ENCODE measurements at regions not wholly inside any gene's neighbourhood (a gene's known extent, or its start where the extent isn't known, plus 50 kb on each side); places are given as distances from the start of the nearest gene placed in this dataset.
"Not testable (repeated sequence)": the region's sequence is repeated elsewhere in the genome, so short reads cannot be mapped to it uniquely, and the experiment has no call there.

GRCh38 chr9:65420771-65421170 is 135.8 kb upstream of the FOXD4L5 start:
- DNase-seq (ENCODE audit: low read depth): no peak

DNA sequence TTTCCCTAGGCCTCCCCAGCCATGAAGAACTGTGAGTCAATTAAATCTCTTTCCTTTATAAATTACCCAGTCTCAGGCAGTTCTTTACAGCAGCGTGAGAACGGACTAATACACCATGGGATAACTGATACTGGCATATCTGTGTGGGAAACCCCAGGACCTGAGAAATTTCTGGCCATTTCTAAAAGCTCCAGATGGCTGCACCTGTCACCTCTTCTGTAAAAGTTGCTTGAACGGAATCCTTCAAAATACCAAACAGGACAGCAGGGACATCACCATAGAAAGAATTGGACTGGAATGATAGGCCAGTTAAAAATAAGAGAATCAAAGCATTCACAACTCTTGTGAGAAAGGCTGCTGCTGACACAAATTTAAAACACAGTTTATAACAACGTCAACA is 134.0 kb upstream of the FOXD4L5 start:
- DNase-seq (ENCODE audit: low read depth): not testable (repeated sequence)

DNA sequence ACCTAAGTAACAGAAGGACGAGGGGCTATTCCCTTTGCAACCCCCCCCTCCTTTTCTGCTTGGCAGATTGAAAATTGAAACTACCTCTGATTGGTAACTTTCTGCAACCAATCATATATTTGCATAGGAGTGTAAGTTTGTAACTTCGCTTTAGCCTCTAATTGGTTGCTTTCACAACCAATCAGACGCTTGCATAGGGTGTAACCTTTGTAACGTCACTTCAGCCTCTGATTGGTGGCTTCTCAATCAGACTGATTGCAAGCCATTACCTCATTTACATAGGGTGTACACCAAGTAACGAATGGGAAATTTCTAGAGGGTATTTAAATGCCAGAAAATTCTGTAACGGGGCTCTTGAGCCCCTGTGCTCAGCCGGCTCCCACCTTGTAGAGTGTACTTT is 131.9 kb upstream of the FOXD4L5 start:
- not testable (repeated sequence) for DNase-seq (ENCODE audit: low read depth)

- DNase-seq (ENCODE audit: low read depth): not testable (repeated sequence)
These were observed 129.2 kb upstream of the FOXD4L5 start for GRCh38 chr9:65414249-65414648.

DNA sequence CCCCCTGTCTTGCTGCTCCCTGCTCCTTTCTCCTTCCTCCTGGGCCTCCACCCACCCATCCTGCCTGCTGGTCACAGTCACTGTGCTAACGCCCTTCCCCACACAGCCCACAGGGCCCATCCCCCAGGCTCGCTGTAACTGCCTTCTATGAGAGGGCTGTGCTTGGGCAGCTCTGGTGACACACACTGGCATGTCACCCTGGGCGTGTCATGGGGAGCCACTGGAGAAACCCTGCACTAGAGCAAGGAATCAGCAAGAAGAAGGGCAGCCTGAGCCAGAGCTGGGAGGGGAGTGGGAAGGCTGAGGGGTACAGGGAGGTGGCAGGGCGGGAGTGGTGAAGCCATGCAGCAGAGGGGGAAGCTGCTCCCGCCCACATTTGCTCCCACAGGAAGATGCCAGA is 128.4 kb upstream of the FOXD4L5 start:
- DNase-seq (ENCODE audit: low read depth): not testable (repeated sequence)

DNA sequence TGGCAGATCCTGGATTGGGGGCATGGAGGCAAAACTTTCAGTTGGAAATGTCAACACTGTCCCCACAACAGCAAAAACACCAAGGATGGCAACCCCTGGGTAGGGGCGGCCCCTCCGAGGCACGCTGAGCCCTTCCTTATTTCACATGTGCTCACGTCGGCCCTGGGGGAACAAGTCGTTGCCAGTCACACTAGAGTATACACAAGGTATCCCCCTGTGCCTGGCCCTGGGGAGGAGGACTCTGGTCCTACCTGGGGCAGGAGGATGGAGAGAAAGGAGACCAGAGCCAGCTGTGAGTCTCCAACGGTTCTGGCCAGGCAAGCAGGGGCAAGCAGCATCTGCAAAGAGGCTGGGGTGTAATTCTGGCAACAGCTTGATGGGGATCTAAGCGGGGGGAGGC is 126.9 kb upstream of the FOXD4L5 start:
- DNase-seq (ENCODE audit: low read depth): no peak

DNA sequence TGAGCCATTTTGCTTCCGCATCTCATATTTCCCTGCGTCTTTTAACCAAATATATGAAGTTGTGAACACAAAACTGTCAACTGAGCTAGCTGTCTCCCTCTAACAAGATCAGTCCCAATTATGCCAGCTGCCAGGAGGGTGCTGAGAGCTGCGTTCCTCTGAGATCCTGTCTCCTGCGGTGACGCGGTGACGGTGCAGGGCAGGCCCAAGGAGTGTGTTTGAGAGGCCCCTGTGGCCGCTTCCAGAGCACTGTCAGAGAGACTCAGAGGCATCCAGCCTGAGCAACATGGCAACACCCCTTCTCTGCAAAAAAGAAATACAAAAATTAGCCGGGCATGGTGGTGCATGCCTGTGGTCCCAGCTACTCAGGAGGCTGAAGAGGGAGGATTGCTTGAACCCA is 126.3 kb upstream of the FOXD4L5 start:
- DNase-seq (ENCODE audit: low read depth): no peak

DNA sequence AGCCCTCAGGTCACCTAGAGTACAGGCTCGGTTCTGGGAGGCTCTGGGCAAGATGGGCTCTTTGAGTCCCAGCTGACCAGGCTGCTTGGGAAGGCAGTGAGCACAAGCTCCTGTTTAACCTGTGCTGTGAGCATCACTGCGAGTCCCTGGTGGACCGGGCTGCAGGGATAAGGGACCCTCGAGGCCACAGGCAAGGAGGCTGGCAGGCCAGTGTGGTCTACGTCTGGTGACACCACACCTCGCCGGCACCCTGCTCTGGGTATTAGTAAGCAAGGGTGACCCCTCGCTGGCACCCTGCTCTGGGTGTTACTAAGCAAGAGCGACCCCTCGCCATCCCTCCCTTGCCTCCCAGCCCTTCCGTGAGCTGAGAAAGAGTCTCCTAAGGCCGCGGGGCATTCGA is 125.9 kb upstream of the FOXD4L5 start:
- DNase-seq (ENCODE audit: low read depth): no peak

GRCh38 chr9:65409471-65409980 is 124.5 kb upstream of the FOXD4L5 start:
- DNase-seq (ENCODE audit: low read depth): no peak

GRCh38 chr9:65408806-65409205 is 123.8 kb upstream of the FOXD4L5 start:
- not testable (repeated sequence) for DNase-seq (ENCODE audit: low read depth)

- DNase-seq (ENCODE audit: low read depth): not testable (repeated sequence)
These were observed 121.6 kb upstream of the FOXD4L5 start for GRCh38 chr9:65406625-65407024.

DNA sequence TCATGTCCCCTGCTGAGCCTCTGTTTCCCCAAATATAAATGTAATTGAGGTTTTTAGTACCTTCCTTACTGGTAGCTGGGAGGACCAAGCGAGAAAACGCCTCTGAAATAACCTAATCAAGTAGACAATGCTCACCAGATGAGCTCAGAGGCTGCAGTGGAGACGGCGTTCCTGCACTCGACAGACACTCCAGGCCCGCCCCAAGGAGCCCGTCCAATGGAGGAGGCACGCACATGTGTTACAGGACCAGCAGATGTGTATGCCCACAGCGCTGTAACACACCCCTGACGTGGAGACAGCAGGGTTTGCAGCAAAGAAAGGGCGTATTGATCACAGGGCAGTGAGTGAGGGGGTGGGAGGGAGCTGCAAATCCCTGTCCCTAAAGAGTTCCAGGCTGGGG is 120.8 kb upstream of the FOXD4L5 start:
- DNase-seq (ENCODE audit: low read depth): not testable (repeated sequence)

DNA sequence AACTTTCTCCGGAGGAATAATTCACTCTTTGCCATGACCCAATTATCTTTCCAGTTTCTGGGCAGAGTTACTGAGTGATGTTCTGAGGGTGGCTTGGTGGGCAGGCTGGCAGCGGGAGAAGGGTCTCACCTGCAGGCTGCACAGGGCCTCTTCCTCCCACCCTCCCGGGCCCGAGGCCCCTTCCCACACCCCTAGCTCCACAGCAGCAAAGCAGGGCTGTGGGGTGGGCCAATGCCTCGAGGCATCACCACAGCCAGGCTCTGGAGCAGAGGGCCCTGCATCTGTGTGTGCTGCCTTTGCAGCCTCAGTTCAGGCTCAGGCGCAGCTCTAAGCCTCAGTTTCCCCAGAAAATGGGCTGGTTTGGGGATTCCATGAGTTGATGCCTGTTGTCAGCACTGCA is 120.2 kb upstream of the FOXD4L5 start:
- DNase-seq (ENCODE audit: low read depth): no peak

DNA sequence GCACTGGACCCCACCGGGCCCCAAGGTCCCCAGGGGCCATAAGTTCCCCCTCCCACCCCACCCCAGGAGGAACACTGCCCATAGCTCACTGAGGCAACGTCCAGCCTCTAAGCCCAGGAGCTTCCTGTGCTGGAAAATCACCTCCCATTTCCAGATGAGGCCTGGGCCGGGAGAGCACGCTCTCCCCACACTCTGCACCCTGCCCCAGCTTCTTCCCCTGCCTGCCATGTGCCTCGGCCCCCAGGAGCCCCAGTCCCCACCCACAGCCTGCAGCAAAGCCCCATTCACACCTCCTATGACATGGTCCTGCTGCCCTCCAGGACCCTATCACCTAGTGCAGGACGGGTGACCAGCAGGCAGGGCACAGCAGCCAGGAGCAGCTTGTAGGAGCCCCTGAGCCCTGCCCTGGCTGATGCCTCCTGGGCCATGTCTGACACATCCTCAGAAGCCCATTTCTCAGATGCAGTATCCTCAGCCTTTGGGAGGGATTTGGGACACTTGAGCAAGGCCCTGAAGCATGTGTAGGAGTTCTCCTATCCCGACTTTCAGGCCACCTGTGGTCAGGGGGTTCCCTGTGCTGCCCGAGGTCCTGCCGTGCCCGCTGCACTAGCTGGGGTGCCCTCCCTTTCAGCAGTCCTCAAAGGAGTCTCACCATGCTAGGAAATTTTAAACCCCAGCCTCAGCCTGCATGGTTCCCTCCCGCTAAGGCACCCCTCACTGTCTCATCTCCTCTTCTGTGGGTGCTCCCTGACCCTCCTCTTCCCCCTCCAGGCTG is 119.4 kb upstream of the FOXD4L5 start:
- DNase-seq (ENCODE audit: low read depth): no peak

GRCh38 chr9:65403721-65404120 is 118.7 kb upstream of the FOXD4L5 start:
- no peak for DNase-seq (ENCODE audit: low read depth)

DNA sequence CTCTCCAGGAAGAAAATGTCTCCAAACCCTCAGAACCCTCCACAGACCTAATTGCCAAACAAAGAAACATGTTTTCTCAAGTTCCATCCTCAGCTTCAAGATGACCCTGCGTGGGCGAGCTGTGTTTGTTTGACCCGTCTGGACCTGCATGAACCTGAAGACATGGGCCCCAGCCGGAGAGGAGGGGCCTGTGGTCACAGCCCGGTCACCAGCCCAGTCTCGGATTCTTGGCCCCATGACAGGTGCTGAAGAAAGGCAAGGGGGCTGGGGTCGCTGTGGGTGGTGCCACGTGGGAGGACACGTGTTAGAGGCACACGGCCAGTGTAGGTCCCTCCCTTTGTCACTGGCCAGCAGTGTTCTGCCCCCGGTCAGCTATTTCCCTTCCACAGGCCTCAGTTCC is 118.1 kb upstream of the FOXD4L5 start:
- not testable (repeated sequence) for DNase-seq (ENCODE audit: low read depth)

GRCh38 chr9:65402206-65402870 is 117.3 kb upstream of the FOXD4L5 start:
- not testable (repeated sequence) for DNase-seq (ENCODE audit: low read depth)

GRCh38 chr9:65401456-65402045 is 116.5 kb upstream of the FOXD4L5 start:
- not testable (repeated sequence) for DNase-seq (ENCODE audit: low read depth)

DNA sequence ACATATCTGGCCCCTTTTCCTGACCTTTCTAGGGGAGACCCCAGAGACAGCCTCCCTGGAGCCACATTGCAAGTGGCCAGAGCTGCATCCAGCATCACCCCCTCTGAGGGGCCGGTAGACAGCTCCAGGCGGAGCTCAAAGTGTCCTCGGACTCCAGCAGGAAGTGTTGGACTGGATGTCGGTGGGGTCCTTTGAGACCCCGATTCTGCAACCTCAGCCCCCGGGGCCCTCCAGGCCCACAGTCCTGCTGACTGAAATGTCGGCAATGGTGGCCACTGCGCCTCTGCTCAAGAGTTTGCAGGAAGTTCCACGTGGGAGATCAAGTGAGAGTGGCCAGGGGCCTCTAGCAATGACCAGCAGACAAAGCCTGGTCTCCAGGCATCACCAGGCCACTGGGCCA is 115.9 kb upstream of the FOXD4L5 start:
- no peak for DNase-seq (ENCODE audit: low read depth)

DNA sequence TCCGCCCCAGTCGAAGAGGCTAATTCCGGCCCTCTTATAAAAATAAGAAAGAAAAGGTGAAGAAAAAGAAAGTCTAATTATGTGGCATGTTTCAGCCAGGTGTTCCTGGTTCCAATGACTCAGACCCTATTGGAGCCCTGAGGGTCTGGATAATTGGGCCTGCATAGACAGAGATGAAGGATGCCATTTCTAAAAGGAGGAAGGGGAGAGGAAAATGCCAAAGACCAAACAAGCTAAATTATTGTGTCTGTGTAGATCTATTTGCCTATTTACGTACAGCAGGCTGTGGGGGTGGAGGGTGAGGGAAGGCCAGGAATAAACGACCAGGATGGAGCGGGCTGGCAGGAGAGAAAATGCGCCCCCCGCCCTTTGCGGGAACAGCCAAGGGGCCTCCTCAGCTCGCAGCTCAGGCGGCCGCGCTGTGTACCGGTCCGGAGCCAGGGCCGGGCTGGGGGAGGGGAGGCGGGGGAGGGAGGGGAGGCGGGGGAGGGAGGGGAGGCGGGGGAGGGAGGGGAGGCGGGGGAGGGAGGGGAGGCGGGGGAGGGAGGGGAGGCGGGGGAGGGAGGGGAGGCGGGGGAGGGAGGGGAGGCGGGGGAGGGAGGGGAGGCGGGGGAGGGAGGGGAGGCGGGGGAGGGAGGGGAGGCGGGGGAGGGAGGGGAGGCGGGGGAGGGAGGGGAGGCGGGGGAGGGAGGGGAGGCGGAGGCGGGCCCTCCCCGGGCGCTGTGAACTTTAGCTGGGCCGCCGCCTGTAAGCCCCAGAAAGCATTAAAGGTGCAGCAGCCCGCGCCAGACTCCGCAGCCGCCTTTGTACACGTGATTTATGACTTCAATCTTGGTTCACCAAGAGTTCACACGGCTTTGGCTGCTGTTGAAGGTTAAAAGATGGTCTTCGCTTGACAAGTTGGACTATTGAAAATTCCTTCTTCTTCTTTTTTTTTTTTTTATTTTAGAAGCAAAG is 113.0 kb upstream of the FOXD4L5 start:
- not testable (repeated sequence) for DNase-seq (ENCODE audit: low read depth)

DNA sequence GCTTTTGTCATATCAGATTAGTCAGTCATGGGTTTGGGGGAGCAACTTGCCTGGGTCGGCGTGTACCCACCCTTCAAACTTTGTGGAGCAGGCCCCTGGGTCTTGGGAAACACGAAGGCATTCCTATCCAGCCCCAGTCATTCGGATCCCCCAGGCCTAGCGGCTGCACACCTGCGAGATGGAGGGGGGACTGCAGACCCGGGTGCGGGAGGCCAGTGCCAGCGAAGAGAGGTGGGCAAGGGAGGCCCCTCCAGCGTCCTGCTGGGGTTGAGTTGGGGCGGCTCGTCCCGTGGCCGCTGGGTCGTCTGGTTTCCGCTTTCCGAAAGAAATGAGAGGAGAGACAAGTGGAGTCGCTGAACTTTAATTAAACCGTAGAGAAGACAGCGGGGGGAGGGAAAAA is 112.2 kb upstream of the FOXD4L5 start:
- not testable (repeated sequence) for DNase-seq (ENCODE audit: low read depth)

- DNase-seq (ENCODE audit: low read depth): not testable (repeated sequence)
These were observed 111.6 kb upstream of the FOXD4L5 start for GRCh38 chr9:65396601-65397000.

All from activated T-helper 1 cell treated with Interleukin-2 at 50 U/mL for 16 hours (primary cell).